HUES64 (cell line): ENCODE measurements at regions not wholly inside any gene's neighbourhood (a gene's known extent, or its start where the extent isn't known, plus 50 kb on each side); places are given as distances from the start of the nearest gene placed in this dataset.
A peak's percentile ranks its signal among the peaks of the same experiment; 100 is the strongest.
"Not testable (repeated sequence)": the region's sequence is repeated elsewhere in the genome, so short reads cannot be mapped to it uniquely, and the experiment has no call there.

Experiments used
- H3K27ac ChIP-seq: 2 replicates; pipeline ENCODE4 v1.7.0; 2013; ENCODE audit warnings: low read depth, low read length, inconsistent platforms
- H3K27me3 ChIP-seq: 2 replicates; pipeline ENCODE4 v1.6.1; 2013; ENCODE audit warnings: mild to moderate bottlenecking, low read length; ENCODE audit not compliant: insufficient read depth
- H3K36me3 ChIP-seq: 2 replicates; pipeline ENCODE4 v1.6.1; 2013; ENCODE audit warnings: mild to moderate bottlenecking, low read length; ENCODE audit not compliant: insufficient read depth
- H3K4me1 ChIP-seq: 2 replicates; pipeline ENCODE4 v1.6.1; 2013; ENCODE audit warnings: mild to moderate bottlenecking, low read length, moderate library complexity; ENCODE audit not compliant: insufficient read depth
- H3K4me3 ChIP-seq: 2 replicates; pipeline ENCODE4 v1.5.1; 2013; ENCODE audit warnings: mild to moderate bottlenecking, low read length, moderate library complexity
- H3K9ac ChIP-seq: 2 replicates; pipeline ENCODE4 v1.6.1; 2013; ENCODE audit warnings: mild to moderate bottlenecking, low read depth, low read length
- H3K9me3 ChIP-seq: 2 replicates; pipeline ENCODE4 v1.6.1; 2013; ENCODE audit warnings: low read depth, low read length; ENCODE audit not compliant: insufficient read depth
- WGBS: fragments of 150-250, 120-280 bp; methylation state at CpG from one replicate; pipeline ENCODE4 v1.1.7; 2013; ENCODE audit warnings: missing lambda C conversion rate; 5-methylcytosine and 5-hydroxymethylcytosine counted together

GRCh38 chr1:149369081-149369480 lies 105.8 kb upstream of the NBPF19 start:
- not testable (repeated sequence) for H3K36me3 ChIP-seq, H3K4me1 ChIP-seq, H3K27ac ChIP-seq, H3K27me3 ChIP-seq, H3K9ac ChIP-seq, H3K4me3 ChIP-seq, H3K9me3 ChIP-seq
- WGBS = no CpG with 5 or more reads among the region's 1 CpG

DNA sequence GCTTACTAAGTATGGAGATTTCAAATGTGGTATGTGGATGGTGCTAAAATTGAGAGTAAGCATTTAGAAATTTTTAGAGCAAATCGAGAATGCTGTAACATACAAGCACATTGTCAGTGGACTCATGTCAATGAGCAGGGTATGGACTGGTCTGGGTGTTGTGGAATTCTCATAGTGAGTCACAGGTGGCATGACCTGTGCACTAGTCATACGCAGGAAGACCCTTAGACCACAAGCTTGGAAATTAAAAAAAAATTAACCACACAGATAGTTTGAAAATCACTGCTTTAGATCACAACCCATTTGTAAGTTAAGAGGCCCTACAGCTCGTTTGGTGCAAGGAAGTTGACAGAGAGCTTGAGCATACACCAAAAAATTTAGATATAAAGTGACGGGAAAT lies 102.9 kb upstream of the NBPF19 start:
- no CpG with 5 or more reads among the region's 4 CpGs for WGBS
- not testable (repeated sequence) for H3K9ac ChIP-seq, H3K4me1 ChIP-seq, H3K27me3 ChIP-seq, H3K4me3 ChIP-seq, H3K36me3 ChIP-seq, H3K9me3 ChIP-seq, H3K27ac ChIP-seq

DNA sequence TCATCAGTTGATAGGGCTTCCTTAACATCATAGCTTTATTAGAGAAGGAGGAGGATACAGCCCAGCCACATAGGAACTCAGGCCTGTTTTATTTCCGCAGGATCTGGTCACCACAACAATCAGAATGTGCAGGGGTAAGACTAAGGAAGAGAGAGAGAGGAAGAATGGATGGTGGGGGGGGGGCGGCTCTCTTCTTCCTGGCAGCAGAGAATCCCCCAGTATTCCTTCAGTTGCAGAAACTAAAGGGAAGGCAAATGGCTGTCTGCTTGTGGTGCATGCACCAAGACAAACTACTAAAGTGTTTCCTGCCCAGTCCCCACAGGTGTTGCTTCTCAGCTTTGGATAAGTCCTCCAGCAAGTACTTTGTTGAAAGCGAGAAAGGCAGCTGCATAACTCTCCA lies 96.4 kb upstream of the NBPF19 start:
- not testable (repeated sequence) for H3K9ac ChIP-seq
- no CpG with 5 or more reads among the region's 3 CpGs for WGBS

DNA sequence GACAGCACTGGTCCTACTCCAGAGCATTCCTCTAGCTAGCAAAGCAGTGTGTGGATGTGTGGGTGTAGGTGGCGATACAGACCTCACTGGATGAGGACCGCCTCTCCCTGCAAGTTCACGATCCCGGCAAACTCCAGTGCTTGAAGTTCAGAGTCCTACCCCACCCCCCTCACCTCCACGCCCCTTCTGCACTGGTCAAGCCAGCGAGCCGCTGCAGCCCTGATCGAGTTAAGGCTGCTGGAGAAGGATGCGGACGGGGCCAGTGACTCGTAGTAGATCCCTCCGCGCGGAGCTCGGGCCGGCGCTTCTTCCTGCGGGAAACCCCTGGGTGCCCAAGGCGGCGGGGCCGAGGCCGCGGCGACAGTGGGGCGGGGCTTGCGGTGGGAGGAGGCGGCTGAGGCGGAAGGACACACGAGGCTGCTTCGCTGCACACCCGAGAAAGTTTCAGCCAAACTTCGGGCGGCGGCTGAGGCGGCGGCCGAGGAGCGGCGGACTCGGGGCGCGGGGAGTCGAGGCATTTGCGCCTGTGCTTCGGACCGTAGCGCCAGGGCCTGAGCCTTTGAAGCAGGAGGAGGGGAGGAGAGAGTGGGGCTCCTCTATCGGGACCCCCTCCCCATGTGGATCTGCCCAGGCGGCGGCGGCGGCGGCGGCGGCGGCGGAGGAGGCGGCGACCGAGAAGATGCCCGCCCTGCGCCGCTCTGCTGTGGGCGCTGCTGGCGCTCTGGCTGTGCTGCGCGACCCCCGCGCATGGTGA lies 84.5 kb upstream of the NBPF19 start:
- H3K4me3 ChIP-seq = peak overlapping the region; percentile 45
- WGBS = under 1% methylated on average over 24 of the region's 69 CpGs
- not testable (repeated sequence) for H3K9me3 ChIP-seq, H3K9ac ChIP-seq, H3K27me3 ChIP-seq, H3K36me3 ChIP-seq, H3K4me1 ChIP-seq, H3K27ac ChIP-seq

More for the DNA sequence above, 96.4 kb upstream of the NBPF19 start:
- not testable (repeated sequence) for H3K27me3 ChIP-seq, H3K27ac ChIP-seq, H3K36me3 ChIP-seq, H3K9me3 ChIP-seq, H3K4me1 ChIP-seq, H3K4me3 ChIP-seq

- H3K9ac ChIP-seq, H3K9me3 ChIP-seq, H3K27ac ChIP-seq, H3K27me3 ChIP-seq, H3K4me1 ChIP-seq, H3K36me3 ChIP-seq: not testable (repeated sequence)
- peak overlapping the region; percentile 45 for H3K4me3 ChIP-seq
- no CpG with 5 or more reads among the region's 43 CpGs for WGBS
Measured at GRCh38 chr1:149390931-149391330, 83.9 kb upstream of the NBPF19 start.

DNA sequence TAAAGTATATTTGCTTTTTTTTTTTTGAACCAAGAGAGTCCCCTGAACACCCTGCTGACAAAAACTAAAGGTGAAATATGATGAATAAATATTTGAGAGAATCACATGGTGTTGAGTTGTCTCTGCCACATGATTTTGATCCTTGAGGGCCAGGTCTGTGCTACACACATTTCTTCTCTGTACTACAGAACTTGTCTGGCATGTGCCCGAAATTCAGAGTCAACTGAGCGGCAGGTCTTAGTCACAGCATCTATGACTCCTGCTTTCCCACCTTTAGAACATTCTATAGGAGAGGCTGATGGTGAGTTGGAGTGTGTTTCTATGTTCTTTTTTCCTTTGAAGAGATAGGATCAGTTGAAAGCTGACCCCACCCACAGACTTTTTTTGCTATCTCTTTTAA lies 79.0 kb upstream of the NBPF19 start:
- not testable (repeated sequence) for H3K27ac ChIP-seq, H3K27me3 ChIP-seq, H3K4me3 ChIP-seq, H3K9me3 ChIP-seq, H3K4me1 ChIP-seq, H3K9ac ChIP-seq, H3K36me3 ChIP-seq
- 93% methylated on average over 1 of the region's 2 CpGs for WGBS

DNA sequence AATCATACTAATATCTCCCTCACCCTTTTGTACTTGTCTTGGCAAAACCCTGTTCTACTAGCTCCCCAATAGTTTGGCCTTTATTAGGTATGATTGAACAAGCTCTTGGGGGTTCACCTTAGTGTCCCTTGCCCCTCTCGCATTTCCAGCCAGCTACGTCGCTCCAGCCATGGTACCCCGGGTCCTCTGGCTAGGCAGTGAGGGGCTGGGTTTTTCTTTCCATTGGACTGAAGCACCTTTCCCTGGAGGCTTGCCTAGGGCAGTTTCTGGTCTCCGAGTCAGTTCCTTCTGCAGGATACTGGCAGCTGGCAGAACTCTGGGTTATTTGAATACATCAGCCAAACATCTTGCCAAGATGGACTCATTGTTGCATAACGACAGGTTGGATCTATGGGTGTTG lies 76.3 kb upstream of the NBPF19 start:
- 97% methylated on average over 4 of the region's 6 CpGs for WGBS
- H3K9me3 ChIP-seq, H3K4me3 ChIP-seq, H3K27me3 ChIP-seq, H3K36me3 ChIP-seq, H3K4me1 ChIP-seq, H3K27ac ChIP-seq, H3K9ac ChIP-seq: not testable (repeated sequence)

- not testable (repeated sequence) for H3K4me1 ChIP-seq, H3K27me3 ChIP-seq, H3K9ac ChIP-seq, H3K4me3 ChIP-seq, H3K9me3 ChIP-seq, H3K27ac ChIP-seq, H3K36me3 ChIP-seq
Measured at GRCh38 chr1:149408404-149408803, 66.4 kb upstream of the NBPF19 start.

DNA sequence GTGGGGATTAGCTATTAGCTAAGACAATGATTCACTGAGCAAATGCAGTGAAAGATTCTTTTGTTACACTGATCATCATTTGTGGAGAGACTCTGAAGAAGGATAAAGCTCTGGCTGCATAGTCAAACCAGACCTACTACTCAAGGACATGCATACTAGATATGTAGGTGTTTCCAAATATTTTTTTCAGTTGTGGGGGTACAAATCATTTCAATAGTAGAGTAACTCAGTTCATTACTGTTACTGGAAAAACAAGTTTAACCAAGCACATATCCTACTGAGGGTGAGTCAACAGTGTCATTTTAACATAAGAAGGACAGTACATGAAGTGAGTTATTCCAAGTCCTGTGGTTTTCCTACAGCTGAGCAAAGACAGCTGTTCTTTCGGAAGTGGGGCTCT lies 59.5 kb upstream of the NBPF19 start:
- not testable (repeated sequence) for H3K9me3 ChIP-seq, H3K27me3 ChIP-seq, H3K4me3 ChIP-seq, H3K27ac ChIP-seq, H3K4me1 ChIP-seq, H3K9ac ChIP-seq, H3K36me3 ChIP-seq
- WGBS = no CpG with 5 or more reads among the region's 1 CpG

DNA sequence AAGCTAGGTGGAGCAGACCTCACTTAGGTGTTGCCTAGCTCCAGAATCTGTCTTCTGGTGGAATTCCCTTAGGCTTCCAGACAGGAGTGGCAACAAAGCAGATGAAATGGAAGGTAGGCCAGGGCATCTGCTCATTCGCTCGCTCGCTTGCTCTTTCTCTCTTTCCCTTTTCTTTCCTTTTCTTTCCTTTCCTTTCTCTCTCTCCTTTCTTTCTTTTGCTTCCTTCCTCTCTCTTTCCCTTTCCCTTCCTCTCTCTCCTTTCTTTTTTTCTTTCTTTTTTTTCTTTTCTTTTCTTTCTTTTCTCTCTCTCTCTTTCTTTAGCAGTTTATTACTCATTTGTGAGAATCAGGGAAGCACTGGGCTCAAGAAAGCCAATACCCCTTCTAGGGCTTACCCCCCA lies 56.1 kb upstream of the NBPF19 start:
- H3K4me1 ChIP-seq, H3K4me3 ChIP-seq, H3K36me3 ChIP-seq, H3K27me3 ChIP-seq, H3K9me3 ChIP-seq, H3K27ac ChIP-seq, H3K9ac ChIP-seq: not testable (repeated sequence)
- WGBS = 89% methylated on average over 3 of the region's 3 CpGs

- not testable (repeated sequence) for H3K4me1 ChIP-seq, H3K27ac ChIP-seq, H3K36me3 ChIP-seq, H3K4me3 ChIP-seq, H3K27me3 ChIP-seq, H3K9me3 ChIP-seq, H3K9ac ChIP-seq
- WGBS = 94% methylated on average over 3 of the region's 5 CpGs
Measured at GRCh38 chr1:149423122-149423521, 51.7 kb upstream of the NBPF19 start.
